OCI-LY1 (cell line): ENCODE measurements at regions not wholly inside any gene's neighbourhood (a gene's known extent, or its start where the extent isn't known, plus 50 kb on each side); places are given as distances from the start of the nearest gene placed in this dataset.

Source experiments
- CTCF ChIP-seq: fragments of 200-600 bp; sonication (generic), shearing (Covaris generic); IDR thresholded peaks from 2 replicates; pipeline ENCODE4 v1.5.1; 2017; ENCODE audit warnings: mild to moderate bottlenecking, antibody characterized with exemption, low read length, moderate library complexity, mixed read lengths
- EZH2 ChIP-seq: fragments of 200-600 bp; sonication (generic), shearing (Covaris generic); IDR thresholded peaks from 2 replicates; pipeline ENCODE4 v1.8.0; 2017; ENCODE audit warnings: borderline replicate concordance, mixed run types, mild to moderate bottlenecking, antibody characterized with exemption, low read length, moderate library complexity, mixed read lengths

GRCh38 chrX:65873385-65873784 is 166.5 kb downstream of the VSIG4 start:
- TF ChIP-seq CTCF = no peak
- TF ChIP-seq EZH2 = no peak
